OCI-LY3 (cell line): ENCODE measurements at regions not wholly inside any gene's neighbourhood (a gene's known extent, or its start where the extent isn't known, plus 50 kb on each side); places are given as distances from the start of the nearest gene placed in this dataset.
"Not testable (repeated sequence)": the region's sequence is repeated elsewhere in the genome, so short reads cannot be mapped to it uniquely, and the experiment has no call there.

ENCODE experiments used
- CTCF ChIP-seq: fragments of 200-600, 300-600 bp; sonication (generic); IDR thresholded peaks from 2 replicates; pipeline ENCODE4 v1.5.1; 2014; ENCODE audit warnings: antibody characterized with exemption, low read length, low read depth
- EZH2phosphoT487 ChIP-seq: fragments of 200-600 bp; shearing (Covaris generic); IDR thresholded peaks from 2 replicates; pipeline ENCODE4 v1.6.1; 2018; ENCODE audit warnings: antibody characterized with exemption, mixed run types, low read depth

DNA sequence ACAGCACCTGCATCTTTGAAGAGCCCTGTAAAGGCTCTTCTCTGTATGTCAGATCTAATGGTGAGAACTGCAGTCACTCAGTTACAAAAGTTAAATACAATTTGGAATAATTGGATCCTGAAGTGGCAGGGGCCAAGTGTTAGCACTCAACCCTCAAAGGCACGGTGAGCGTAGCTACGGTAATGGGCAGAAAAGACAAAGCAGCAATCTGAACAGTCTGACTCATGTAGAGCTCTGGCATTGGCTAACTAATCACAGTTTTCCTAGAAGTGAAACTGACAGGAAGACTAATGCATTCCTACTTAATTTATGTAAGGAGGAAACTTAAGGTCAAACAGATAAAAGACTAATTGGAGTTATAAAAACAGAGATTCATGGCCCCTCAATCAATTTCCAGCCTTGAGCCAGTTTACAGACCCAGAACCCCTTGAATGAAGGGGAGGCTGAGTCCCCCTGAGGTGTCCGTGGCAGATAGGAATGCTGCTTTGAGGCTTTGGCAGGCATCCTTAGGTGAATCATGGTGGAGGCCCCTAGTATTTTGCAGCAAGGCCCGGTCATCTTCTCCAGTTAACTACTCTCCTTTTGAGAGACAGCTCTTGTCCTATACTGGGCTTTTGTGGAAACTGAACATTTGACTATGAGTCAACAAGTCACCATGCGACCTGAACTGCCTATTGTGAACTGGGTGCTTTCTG, 450.7 kb downstream of the ZNF33B start:
- TF ChIP-seq CTCF, EZH2phosphoT487: not testable (repeated sequence)
